KMS-11 (cell line): ENCODE measurements at regions not wholly inside any gene's neighbourhood (a gene's known extent, or its start where the extent isn't known, plus 50 kb on each side); places are given as distances from the start of the nearest gene placed in this dataset.

Experiments
- H2AFZ ChIP-seq: fragments of 200-600 bp; sonication (generic); 2 replicates; pipeline ENCODE4 v1.6.1; 2016; ENCODE audit warnings: antibody characterized with exemption, mixed run types, low read depth
- H3K27ac ChIP-seq: fragments of 200-600 bp; sonication (generic); 2 replicates; pipeline ENCODE4 v1.6.1; 2016; ENCODE audit warnings: mild to moderate bottlenecking, mixed run types
- H3K27me3 ChIP-seq: fragments of 200-600 bp; sonication (generic); 2 replicates; pipeline ENCODE4 v1.6.1; 2017; ENCODE audit warnings: mild to moderate bottlenecking, low read depth, mixed run types, moderate library complexity; ENCODE audit not compliant: insufficient read depth
- H3K36me3 ChIP-seq: fragments of 200-600 bp; sonication (generic); 2 replicates; pipeline ENCODE4 v1.6.1; 2017; ENCODE audit warnings: mild to moderate bottlenecking, mixed run types; ENCODE audit not compliant: insufficient read depth
- H3K4me1 ChIP-seq: fragments of 200-600 bp; sonication (generic); 2 replicates; pipeline ENCODE4 v1.6.1; 2016; ENCODE audit warnings: mild to moderate bottlenecking, low read depth, mixed run types; ENCODE audit not compliant: poor library complexity, severe bottlenecking
- H3K4me2 ChIP-seq: fragments of 200-600 bp; sonication (generic); 2 replicates; pipeline ENCODE4 v1.7.0; 2016; ENCODE audit warnings: mild to moderate bottlenecking, mixed run types
- H3K4me3 ChIP-seq: fragments of 200-600 bp; sonication (generic); IDR thresholded peaks from 2 replicates; pipeline ENCODE4 v1.6.1; 2017; ENCODE audit warnings: low read depth, low read length, mixed read lengths; ENCODE audit not compliant: insufficient read depth
- H3K79me2 ChIP-seq: fragments of 200-600 bp; sonication (generic); 2 replicates; pipeline ENCODE4 v1.6.1; 2016; ENCODE audit warnings: low read depth, mixed run types; ENCODE audit not compliant: insufficient read depth
- H3K9ac ChIP-seq: fragments of 200-600 bp; sonication (generic); 2 replicates; pipeline ENCODE4 v1.6.1; 2016; ENCODE audit warnings: mild to moderate bottlenecking, mixed run types
- H4K20me1 ChIP-seq: fragments of 200-600 bp; sonication (generic); 2 replicates; pipeline ENCODE4 v1.6.1; 2016; ENCODE audit warnings: mild to moderate bottlenecking, mixed run types; ENCODE audit not compliant: insufficient read depth
- CTCF ChIP-seq: fragments of 200-600 bp; sonication (generic); conservative IDR thresholded peaks from 2 replicates; pipeline ENCODE4 v1.6.1; 2017; ENCODE audit warnings: low read depth, mild to moderate bottlenecking, antibody characterized with exemption, low read length, moderate library complexity, mixed read lengths

GRCh38 chr14:22338917-22339715 is 249.9 kb downstream of the DAD1 start:
- Histone ChIP-seq H3K9ac (no peak overlapping the region), H3K4me3 (no peak overlapping the region), H3K27ac (no peak overlapping the region), H3K79me2 (no peaks in the 10 kb centered on the region), H2AFZ (no peak overlapping the region), H3K27me3 (no peaks in the 10 kb centered on the region), H3K4me2 (no peak overlapping the region), H4K20me1 (no peaks in the 10 kb centered on the region), H3K36me3 (no peaks in the 10 kb centered on the region), H3K4me1 (peaks cover 35% of the 10 kb centered on the region)
- TF ChIP-seq CTCF, result no peak

GRCh38 chr14:22338381-22338780 is 250.6 kb downstream of the DAD1 start:
- no peaks in the 10 kb centered on the region for H3K36me3 ChIP-seq
- H3K4me1 ChIP-seq, result peaks cover 35% of the 10 kb centered on the region
- H3K27ac ChIP-seq, result no peak overlapping the region
- H2AFZ ChIP-seq, result no peak overlapping the region
- no peak overlapping the region for H3K4me2 ChIP-seq
- H3K9ac ChIP-seq, result no peak overlapping the region
- no peaks in the 10 kb centered on the region for H3K27me3 ChIP-seq
- no peak overlapping the region for H3K4me3 ChIP-seq
- TF ChIP-seq CTCF, result no peak
- no peaks in the 10 kb centered on the region for H4K20me1 ChIP-seq
- no peaks in the 10 kb centered on the region for H3K79me2 ChIP-seq

GRCh38 chr14:22337938-22338337 is 251.1 kb downstream of the DAD1 start:
- no peak overlapping the region for H2AFZ ChIP-seq
- no peak for TF ChIP-seq CTCF

GRCh38 chr14:22337521-22337920 is 251.5 kb downstream of the DAD1 start:
- TF ChIP-seq CTCF, result no peak
- Histone ChIP-seq H3K27ac (no peak overlapping the region), H3K9ac (no peak overlapping the region), H3K36me3 (no peaks in the 10 kb centered on the region), H3K27me3 (no peaks in the 10 kb centered on the region), H3K4me1 (peaks cover 35% of the 10 kb centered on the region), H3K4me2 (no peak overlapping the region; the same call in 1 of the 2 replicates), H3K4me3 (no peak overlapping the region), H3K79me2 (no peaks in the 10 kb centered on the region), H4K20me1 (no peaks in the 10 kb centered on the region), H2AFZ (no peak overlapping the region)

More at GRCh38 chr14:22337938-22338337, 251.1 kb downstream of the DAD1 start:
- peaks cover 35% of the 10 kb centered on the region for H3K4me1 ChIP-seq
- H3K36me3 ChIP-seq, result no peaks in the 10 kb centered on the region
- no peak overlapping the region for H3K4me3 ChIP-seq
- H3K27me3 ChIP-seq, result no peaks in the 10 kb centered on the region
- no peaks in the 10 kb centered on the region for H3K79me2 ChIP-seq
- H3K9ac ChIP-seq, result no peak overlapping the region
- no peaks in the 10 kb centered on the region for H4K20me1 ChIP-seq
- H3K27ac ChIP-seq, result no peak overlapping the region
- H3K4me2 ChIP-seq, result no peak overlapping the region
